Activated CD4-positive, CD25-positive, alpha-beta regulatory T cell treated with anti-CD3 and anti-CD28 coated beads, Interleukin-2, amount 50 U/mL, for 16 hours (primary cell): ENCODE measurements at regions not wholly inside any gene's neighbourhood (a gene's known extent, or its start where the extent isn't known, plus 50 kb on each side); places are given as distances from the start of the nearest gene placed in this dataset.

Experiments
- DNase-seq: peaks from one replicate; pipeline ENCODE4 v3.0.0-alpha.2; 2020; ENCODE audit warnings: low read depth, low spot score

DNA sequence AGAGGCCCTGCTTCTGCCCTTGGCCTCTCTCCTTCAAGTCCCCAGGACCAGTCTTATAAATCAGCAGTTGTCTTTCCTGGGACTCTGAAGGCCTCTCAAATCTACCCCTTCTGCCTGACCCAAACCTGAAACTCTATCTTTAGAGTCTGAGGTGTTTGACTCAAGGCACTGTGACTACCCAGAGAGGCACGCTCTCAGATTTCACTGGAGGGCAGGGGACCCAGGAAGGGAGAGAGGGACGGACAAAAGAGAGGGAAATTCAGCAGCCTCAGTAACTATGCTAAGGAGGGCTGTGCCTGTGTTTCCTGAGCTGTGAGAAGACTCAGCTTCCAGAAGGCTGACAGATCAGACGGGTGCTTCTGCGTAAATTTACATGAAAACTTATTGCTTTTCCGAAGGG is 217.8 kb downstream of the HAUS1 start:
- DNase-seq = no peak

DNA sequence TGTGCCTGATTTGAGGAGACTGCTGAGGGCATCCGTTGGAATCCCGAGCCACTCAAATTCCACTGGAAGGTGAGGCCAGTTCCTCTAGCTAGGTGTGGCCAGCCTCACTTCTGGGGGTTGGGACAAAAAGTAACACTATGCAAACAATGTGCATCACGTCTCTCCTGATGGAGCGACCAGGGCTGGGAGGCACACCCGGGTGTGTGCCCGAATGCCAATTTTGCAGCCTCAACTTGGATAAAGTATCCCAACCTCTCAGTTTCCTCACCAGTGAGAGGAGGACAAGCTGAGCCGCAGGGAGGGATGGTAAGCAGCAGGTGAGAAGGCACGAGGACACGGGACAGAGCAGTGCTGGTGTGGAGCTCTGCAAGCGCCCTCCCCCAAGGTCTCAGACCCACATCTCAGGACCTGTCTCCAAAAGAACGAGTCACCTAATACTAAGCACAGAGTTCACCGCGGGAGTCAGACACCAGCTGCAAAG is 218.3 kb downstream of the HAUS1 start:
- no peak for DNase-seq

DNA sequence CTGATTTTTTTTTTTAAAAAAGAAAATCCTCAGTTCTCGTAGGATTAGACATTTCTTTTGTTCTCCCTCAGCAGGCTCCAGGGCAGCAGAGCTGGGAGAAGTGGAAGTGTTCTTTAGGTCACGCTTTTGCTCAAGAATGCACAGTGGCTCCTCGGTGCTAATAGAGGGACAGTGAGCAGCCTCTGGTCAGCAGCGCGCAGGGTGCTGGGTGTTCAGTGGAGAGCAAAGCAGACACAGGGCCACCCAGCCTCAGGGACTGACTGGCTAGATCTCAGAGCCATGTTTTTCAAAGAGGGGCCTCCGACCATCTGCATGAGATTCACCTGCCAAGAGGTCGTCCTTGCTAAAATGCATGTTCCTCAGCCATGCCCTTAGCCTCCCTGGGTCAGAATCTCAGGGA is 218.8 kb downstream of the HAUS1 start:
- no peak for DNase-seq

DNA sequence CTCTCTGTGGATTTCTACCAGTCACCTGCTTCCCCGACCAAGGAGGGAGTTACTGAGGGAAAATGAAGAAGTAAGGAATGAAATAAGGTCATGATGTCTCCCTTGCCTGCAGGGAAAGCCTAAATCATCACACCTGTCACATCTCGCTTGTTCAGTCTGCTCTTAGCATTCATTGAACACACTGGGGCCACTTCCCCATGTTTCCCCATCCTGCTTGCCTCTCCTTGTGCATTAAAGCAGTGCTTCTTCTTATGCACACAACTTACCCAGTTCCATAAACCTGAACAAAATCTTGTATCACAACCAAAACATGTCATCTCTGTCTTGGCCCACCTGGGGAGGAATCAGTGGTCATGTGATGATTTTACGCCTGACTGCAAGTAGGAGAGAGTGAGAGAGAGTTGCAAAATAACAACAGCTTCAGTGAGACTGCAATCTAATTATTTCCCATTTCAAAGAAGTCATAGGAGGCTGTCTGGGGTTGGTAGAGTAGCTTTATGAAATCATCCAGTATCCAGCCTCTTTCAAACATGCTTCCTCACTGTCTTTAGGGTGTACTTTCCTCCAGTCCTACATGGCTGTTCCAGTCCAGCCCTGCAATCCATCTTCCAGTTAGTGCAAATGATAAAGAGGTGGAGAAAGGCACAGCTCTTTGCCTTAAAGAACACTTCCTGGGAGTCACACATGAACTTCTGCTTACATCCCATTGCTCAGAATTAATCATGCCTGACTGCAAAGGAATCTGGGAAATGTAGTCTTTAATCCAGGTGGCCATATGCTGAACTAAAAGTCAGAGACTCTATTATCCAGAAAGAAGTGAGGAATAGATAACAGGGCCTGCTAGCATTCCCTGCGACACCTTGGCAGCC is 220.1 kb downstream of the HAUS1 start:
- DNase-seq = no peak

DNA sequence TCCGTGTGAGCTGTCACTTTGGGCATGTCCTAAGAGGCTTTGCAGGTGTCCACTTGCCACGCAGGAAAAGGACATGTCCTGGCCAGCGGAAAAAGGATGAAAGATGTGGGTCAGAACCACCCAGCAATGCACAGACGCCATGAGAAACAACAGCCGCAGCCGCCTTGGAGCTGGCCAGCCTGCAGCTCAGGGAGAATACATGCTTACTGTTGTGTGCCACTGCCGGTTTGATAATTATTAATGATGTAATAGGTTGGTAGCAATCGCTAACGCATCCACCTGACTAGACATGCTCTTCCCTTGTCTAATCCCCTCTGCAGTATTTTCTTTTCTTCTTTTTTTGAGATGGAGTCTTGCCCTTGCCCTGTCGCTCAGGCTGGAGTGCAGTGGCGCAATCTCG is 221.7 kb downstream of the HAUS1 start:
- DNase-seq = no peak

- no peak for DNase-seq
These were observed 225.6 kb downstream of the HAUS1 start for GRCh38 chr18:46329736-46330246.

- DNase-seq = no peak
These were observed 227.1 kb downstream of the HAUS1 start for GRCh38 chr18:46331316-46331715.

DNA sequence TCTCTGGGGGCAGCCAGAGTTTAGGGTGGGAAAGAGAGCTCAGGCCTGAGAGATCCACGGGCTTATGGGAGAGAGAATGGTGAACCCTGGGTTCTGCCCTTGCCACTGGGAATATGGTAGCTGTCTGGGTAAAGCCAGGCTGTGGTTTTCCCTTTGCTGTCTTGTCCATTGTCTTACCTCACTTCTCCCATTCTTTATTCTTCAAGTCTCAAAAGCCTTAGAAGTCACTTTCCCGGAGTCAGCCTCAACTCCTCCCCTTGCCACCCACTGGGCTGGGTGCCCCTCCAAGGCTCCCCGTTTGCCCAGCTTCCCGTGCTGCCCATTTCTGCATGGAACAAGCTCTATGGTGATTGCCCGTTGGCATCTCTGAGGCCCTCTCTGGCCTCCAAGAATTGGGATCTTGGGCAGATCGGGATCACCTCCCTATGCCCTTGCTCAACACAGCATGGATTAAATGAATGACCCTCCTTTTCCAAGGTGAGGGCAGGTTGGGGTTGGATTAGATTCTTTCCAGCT is 228.2 kb downstream of the HAUS1 start:
- DNase-seq = no peak

GRCh38 chr18:46332921-46333341 is 228.7 kb downstream of the HAUS1 start:
- DNase-seq = no peak

DNA sequence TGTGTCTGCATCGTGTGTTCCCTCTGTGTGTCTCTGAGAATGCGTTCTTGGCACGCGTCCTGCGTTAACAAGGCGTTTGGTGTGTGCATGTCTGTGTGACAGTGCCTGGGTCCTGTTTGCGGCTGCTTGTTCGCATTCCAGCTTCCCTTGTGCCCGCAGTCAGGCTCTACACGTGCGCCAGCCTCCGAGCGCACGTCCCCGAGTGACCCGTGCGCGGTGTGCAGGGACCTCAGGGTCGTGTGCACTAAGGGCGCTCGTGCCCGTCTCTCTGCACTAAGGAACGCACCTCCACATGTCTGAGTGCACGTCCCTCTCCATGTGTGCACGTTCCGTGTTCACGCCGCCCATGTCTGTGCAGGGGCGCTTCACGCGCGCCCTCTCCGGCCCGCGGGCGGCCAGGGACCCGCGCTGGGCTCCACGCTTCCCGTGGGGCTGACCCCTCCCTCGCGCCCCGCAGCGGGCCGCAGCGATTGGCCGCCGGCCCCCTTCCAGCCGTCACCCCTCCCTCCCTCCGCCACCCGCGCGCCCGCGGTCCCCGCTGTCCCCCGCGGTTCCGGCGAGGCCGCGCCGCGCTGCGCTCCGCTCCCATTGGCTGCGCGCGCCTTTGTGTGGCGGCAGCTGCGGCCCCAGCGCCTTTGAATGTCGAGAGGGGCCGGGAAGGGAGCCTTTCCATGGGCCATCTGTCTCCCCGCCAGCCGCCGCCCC is 229.4 kb downstream of the HAUS1 start:
- no peak for DNase-seq

- DNase-seq = no peak
These were observed 230.7 kb downstream of the HAUS1 start for GRCh38 chr18:46334868-46335281.

DNA sequence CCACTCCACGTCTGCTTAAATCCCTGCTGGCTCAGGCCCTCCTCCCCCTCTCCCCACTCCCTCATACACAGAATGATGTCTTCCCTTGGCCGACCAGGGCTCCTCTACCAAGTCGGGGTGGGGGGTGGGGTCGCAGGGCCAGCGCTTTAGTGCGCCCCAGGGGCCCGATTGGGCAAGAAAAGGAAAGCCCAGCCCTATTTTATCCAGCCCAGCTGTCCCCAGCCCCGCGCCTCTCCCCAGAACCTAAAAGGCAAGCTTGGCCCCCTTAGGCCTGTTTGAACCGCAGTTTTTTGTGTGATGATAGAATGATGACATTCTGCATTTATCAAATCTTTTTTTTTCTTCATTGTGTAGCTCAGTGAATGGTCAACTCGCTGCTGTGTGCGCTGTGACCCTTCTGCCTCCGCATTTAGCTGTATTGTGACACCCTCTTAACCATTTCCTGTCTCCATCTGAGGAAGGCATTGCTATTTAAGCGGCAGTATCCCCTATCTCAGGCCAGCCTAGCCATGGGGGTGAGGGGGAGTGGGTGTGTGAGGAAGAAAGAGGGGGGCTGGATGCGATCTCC is 231.4 kb downstream of the HAUS1 start:
- no peak for DNase-seq

- no peak for DNase-seq
These were observed 232.3 kb downstream of the HAUS1 start for GRCh38 chr18:46336278-46337111.

DNA sequence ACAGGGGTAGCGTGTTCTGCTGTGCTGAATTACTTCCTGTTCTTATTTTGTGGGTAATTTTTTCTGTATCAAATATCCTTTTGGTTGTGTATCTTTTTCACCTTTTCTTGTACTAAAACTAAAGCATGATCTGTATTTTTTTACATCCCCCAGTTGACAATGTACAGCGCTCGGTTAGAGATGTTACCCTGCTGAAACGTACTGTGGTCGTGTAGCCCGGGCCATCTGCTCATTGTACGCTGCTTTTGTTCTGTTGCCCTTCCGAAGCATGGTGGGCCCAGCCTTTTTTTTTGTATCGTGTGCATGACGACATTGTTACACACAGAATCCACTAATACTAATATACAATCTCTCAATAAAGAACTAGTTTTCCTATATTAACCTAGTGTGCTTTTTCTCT is 233.1 kb downstream of the HAUS1 start:
- DNase-seq = no peak

GRCh38 chr18:46338205-46338604 is 234.0 kb downstream of the HAUS1 start:
- no peak for DNase-seq

- DNase-seq = no peak
These were observed 234.6 kb downstream of the HAUS1 start for GRCh38 chr18:46338766-46339165.

DNA sequence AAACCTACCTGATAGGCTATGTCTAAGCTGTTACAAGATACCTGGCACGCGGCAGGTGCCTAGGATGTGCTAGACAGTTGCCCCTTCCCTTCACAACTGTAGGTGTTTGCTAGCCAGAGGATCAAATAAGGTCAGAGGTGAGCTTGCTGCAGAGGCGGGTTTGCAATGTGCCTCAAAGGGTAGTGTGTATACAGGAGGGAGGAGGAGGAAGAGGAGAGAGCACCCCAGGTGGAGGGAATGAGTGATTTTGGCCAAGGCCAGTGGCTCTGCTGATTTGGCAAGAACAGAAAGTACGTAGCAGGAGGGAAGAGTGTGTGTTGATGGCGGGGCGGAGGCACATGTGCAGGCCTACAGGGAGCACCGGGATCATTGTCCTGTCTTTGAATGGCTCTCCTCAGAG is 236.5 kb downstream of the HAUS1 start:
- DNase-seq = no peak

DNA sequence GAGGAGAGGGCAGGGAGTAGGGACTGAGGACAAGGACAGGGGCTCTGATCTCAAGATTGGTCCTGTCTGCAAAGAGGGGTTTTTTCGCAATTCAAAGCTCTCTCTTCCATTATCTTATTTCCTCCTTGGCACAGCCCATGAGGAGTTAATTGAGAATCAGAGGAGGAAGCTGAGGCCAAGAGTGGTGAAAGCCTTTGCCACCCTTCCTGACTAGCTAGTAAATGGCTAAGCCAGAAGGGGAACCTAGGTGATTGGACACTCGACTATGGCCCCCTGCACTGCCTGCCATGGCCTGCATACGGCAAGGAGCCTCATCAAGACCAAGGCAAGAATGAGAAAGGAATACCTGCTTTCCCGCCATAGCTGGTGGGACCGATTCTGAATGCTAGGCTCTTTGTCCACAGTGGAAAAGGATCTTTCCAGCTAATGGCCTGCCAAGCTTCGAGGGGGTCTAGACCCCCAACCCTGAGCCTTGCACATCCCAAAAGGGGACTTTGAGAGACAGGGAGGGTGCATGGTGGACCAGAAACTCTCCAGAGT is 237.9 kb downstream of the HAUS1 start:
- DNase-seq = no peak

GRCh38 chr18:46343456-46343855 is 239.3 kb downstream of the HAUS1 start:
- no peak for DNase-seq

GRCh38 chr18:46343931-46344372 is 239.8 kb downstream of the HAUS1 start:
- no peak for DNase-seq
